Fibroblast of pulmonary artery (primary cell): ENCODE measurements at regions not wholly inside any gene's neighbourhood (a gene's known extent, or its start where the extent isn't known, plus 50 kb on each side); places are given as distances from the start of the nearest gene placed in this dataset.

Experiments
- DNase-seq: peaks from one replicate; pipeline ENCODE4 v3.0.0-alpha.2; 2010; ENCODE audit warnings: low read depth
- H3K4me3 ChIP-seq: replicated peaks from 2 replicates; pipeline ENCODE4 v1.5.1; 2011; ENCODE audit warnings: low read depth, mild to moderate bottlenecking, control low read depth, low read length, moderate library complexity
- TF ChIP-seq, protein P1 (sequence below): IDR thresholded peaks from 2 replicates; pipeline ENCODE4 v1.5.1; 2011; ENCODE audit warnings: mild to moderate bottlenecking, control low read depth, low read length, inconsistent platforms; ENCODE audit errors: missing control alignments

DNA sequence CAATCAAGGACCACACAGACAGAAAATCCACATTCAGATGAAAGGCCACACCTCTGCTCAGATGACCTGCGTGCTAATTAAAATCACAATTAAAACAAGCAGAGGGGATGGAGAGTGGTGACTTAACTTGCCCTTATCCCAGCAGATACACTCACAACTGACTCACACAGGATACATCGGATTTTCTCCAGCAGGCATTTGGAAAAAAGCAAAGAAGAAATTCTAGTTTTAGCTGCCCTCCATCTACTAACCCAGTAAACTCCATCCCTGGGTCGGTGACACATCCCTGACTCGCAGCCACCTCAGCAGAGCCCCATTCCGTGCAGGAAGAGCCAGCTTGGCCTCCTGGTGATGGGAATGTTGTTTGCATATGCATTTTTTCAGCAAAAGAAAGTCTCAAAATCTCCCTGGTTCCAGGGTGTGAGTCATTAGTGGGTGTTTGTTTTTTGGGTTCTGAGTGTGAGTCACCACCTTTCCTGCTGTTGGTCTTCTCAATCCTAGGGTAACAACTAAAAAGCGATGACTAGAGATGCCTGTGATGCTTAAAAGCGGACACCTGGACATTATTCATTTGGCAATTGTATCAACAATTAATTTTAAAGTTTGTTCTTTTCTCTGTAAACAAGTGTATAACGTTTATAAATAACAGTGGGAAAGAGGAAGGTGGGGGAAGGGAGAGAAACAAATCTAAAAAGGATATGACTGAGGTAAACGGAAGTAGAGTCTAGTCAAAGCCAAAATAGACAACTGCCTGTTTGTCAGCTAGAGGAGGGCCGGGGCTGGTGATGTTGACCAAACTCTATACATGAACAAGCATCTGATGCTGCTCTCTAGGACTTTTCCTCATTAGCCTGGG, 49.8 kb upstream of the SLC4A7 start:
- peak; percentile 96 for DNase-seq
- TF ChIP-seq, protein P1, sequence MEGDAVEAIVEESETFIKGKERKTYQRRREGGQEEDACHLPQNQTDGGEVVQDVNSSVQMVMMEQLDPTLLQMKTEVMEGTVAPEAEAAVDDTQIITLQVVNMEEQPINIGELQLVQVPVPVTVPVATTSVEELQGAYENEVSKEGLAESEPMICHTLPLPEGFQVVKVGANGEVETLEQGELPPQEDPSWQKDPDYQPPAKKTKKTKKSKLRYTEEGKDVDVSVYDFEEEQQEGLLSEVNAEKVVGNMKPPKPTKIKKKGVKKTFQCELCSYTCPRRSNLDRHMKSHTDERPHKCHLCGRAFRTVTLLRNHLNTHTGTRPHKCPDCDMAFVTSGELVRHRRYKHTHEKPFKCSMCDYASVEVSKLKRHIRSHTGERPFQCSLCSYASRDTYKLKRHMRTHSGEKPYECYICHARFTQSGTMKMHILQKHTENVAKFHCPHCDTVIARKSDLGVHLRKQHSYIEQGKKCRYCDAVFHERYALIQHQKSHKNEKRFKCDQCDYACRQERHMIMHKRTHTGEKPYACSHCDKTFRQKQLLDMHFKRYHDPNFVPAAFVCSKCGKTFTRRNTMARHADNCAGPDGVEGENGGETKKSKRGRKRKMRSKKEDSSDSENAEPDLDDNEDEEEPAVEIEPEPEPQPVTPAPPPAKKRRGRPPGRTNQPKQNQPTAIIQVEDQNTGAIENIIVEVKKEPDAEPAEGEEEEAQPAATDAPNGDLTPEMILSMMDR = peak; percentile 62
- no peak overlapping the region for H3K4me3 ChIP-seq
